ENCODE measurements at regions not wholly inside any gene's neighbourhood (a gene's known extent, or its start where the extent isn't known, plus 50 kb on each side); places are given as distances from the start of the nearest gene placed in this dataset.
"Not testable (repeated sequence)": the region's sequence is repeated elsewhere in the genome, so short reads cannot be mapped to it uniquely, and the experiment has no call there.

GRCh38 chr19:30807278-30807677 is 435.1 kb downstream of the ZNF536 start:
- DNase-seq (ENCODE audit: low read depth): no peak
- ChIA-PET POLR2A (no interaction called here), CTCF (no interaction called here)
- TF ChIP-seq CTCF (IDR thresholded peaks at IDR 0.05; ENCODE audit: insufficient read depth, low read depth, low read length): no peak
- Histone ChIP-seq H3K4me3 (ENCODE audit: low read depth, low read length) (no peak overlapping the region), H3K36me3 (ENCODE audit: control insufficient read depth, insufficient read depth, low read length) (no peaks in the 10 kb centered on the region), H3K27me3 (ENCODE audit: control insufficient read depth, insufficient read depth, low read length) (no peaks in the 10 kb centered on the region)

GRCh38 chr19:30806311-30806710 is 434.1 kb downstream of the ZNF536 start:
- ChIA-PET POLR2A (no interaction called here), CTCF (no interaction called here)
- Histone ChIP-seq H3K4me3 (ENCODE audit: low read depth, low read length) (no peak overlapping the region), H3K27me3 (ENCODE audit: control insufficient read depth, insufficient read depth, low read length) (no peaks in the 10 kb centered on the region), H3K36me3 (ENCODE audit: control insufficient read depth, insufficient read depth, low read length) (no peaks in the 10 kb centered on the region)
- DNase-seq (ENCODE audit: low read depth): no peak
- no peak for TF ChIP-seq CTCF (IDR thresholded peaks at IDR 0.05; ENCODE audit: insufficient read depth, low read depth, low read length)

- POLR2A ChIA-PET: no interaction called here
- TF ChIP-seq CTCF (IDR thresholded peaks at IDR 0.05; ENCODE audit: insufficient read depth, low read depth, low read length): no peak
- H3K4me3 ChIP-seq (ENCODE audit: low read depth, low read length): no peak overlapping the region
- no peaks in the 10 kb centered on the region for H3K36me3 ChIP-seq (ENCODE audit: control insufficient read depth, insufficient read depth, low read length)
- CTCF ChIA-PET: no interaction called here
- H3K27me3 ChIP-seq (ENCODE audit: control insufficient read depth, insufficient read depth, low read length): no peaks in the 10 kb centered on the region
- no peak for DNase-seq (ENCODE audit: low read depth)
Measured at GRCh38 chr19:30804751-30805150, 432.6 kb downstream of the ZNF536 start.

GRCh38 chr19:30804333-30804732 is 432.1 kb downstream of the ZNF536 start:
- H3K36me3 ChIP-seq (ENCODE audit: control insufficient read depth, insufficient read depth, low read length); H3K27me3 ChIP-seq (ENCODE audit: control insufficient read depth, insufficient read depth, low read length); CTCF ChIA-PET; POLR2A ChIA-PET; H3K4me3 ChIP-seq (ENCODE audit: low read depth, low read length); DNase-seq (ENCODE audit: low read depth): not testable (repeated sequence)

- no peak for TF ChIP-seq CTCF (IDR thresholded peaks at IDR 0.05; ENCODE audit: insufficient read depth, low read depth, low read length)
- POLR2A ChIA-PET: no interaction called here
- no peak for DNase-seq (ENCODE audit: low read depth)
- Histone ChIP-seq H3K27me3 (ENCODE audit: control insufficient read depth, insufficient read depth, low read length) (no peaks in the 10 kb centered on the region), H3K36me3 (ENCODE audit: control insufficient read depth, insufficient read depth, low read length) (no peaks in the 10 kb centered on the region), H3K4me3 (ENCODE audit: low read depth, low read length) (no peak overlapping the region)
- CTCF ChIA-PET: no interaction called here
Measured at GRCh38 chr19:30802424-30803013, 430.3 kb downstream of the ZNF536 start.
